Neural cell (in vitro differentiated cells): ENCODE measurements at regions not wholly inside any gene's neighbourhood (a gene's known extent, or its start where the extent isn't known, plus 50 kb on each side); places are given as distances from the start of the nearest gene placed in this dataset.
"Not testable (repeated sequence)": the region's sequence is repeated elsewhere in the genome, so short reads cannot be mapped to it uniquely, and the experiment has no call there.

Source experiments
- H2AFZ ChIP-seq: fragments of 200-600, 300-800 bp; sonication (generic), shearing (Covaris generic); 2 replicates; pipeline ENCODE4 v1.6.0; 2014; ENCODE audit warnings: low read depth, mild to moderate bottlenecking, antibody characterized with exemption, low read length, moderate library complexity
- H3F3A ChIP-seq: fragments of 200-600 bp; shearing (Covaris generic); 2 replicates; pipeline ENCODE4 v1.6.1; 2016; ENCODE audit warnings: mild to moderate bottlenecking, moderate library complexity, mixed read lengths, antibody characterized with exemption, low read length; ENCODE audit not compliant: insufficient read depth, poor library complexity, severe bottlenecking
- H3K27ac ChIP-seq: fragments of 200-600, 300-800 bp; sonication (generic), shearing (Covaris generic); 2 replicates; pipeline ENCODE4 v1.5.1; 2014; ENCODE audit warnings: mild to moderate bottlenecking, low read length, moderate library complexity
- H3K27me3 ChIP-seq: fragments of 300-800, 200-600 bp; sonication (generic), shearing (Covaris generic); 2 replicates; pipeline ENCODE4 v1.6.0; 2014; ENCODE audit warnings: mild to moderate bottlenecking, low read depth, low read length, moderate library complexity; ENCODE audit not compliant: insufficient read depth
- H3K36me3 ChIP-seq: fragments of 300-800, 200-600 bp; sonication (generic), shearing (Covaris generic); 2 replicates; pipeline ENCODE4 v1.5.1; 2014; ENCODE audit warnings: mild to moderate bottlenecking, antibody characterized with exemption, low read length, moderate library complexity; ENCODE audit not compliant: insufficient read depth
- H3K4me2 ChIP-seq: fragments of 300-800, 200-600 bp; sonication (generic), shearing (Covaris generic); 2 replicates; pipeline ENCODE4 v1.6.0; 2014; ENCODE audit warnings: mild to moderate bottlenecking, low read length
- H3K4me3 ChIP-seq: fragments of 300-800, 200-600 bp; sonication (generic), shearing (Covaris generic); 2 replicates; pipeline ENCODE4 v1.5.1; 2014; ENCODE audit warnings: mild to moderate bottlenecking, low read length, moderate library complexity
- H3K79me2 ChIP-seq: fragments of 200-600 bp; shearing (Covaris generic); replicated peaks from 2 replicates; pipeline ENCODE4 v1.6.0; 2014; ENCODE audit warnings: mild to moderate bottlenecking, low read length, moderate library complexity; ENCODE audit not compliant: insufficient read depth
- H3K9ac ChIP-seq: fragments of 300-800, 200-600 bp; sonication (generic), shearing (Covaris generic); 2 replicates; pipeline ENCODE4 v1.6.1; 2016; ENCODE audit warnings: mild to moderate bottlenecking, low read length, mixed read lengths
- H3K9me2 ChIP-seq: fragments of 200-600 bp; shearing (Covaris generic); 2 replicates; pipeline ENCODE4 v1.6.1; 2016; ENCODE audit warnings: mild to moderate bottlenecking, low read length, mixed read lengths; ENCODE audit not compliant: insufficient read depth
- H3K9me3 ChIP-seq: fragments of 200-600, 300-800 bp; sonication (generic), shearing (Covaris generic); 2 replicates; pipeline ENCODE4 v1.6.1; 2016; ENCODE audit warnings: mild to moderate bottlenecking, mixed run types, low read length, moderate library complexity, mixed read lengths
- H4K20me1 ChIP-seq: fragments of 200-600 bp; shearing (Covaris generic); 2 replicates; pipeline ENCODE4 v1.6.1; 2016; ENCODE audit warnings: mild to moderate bottlenecking, mixed run types; ENCODE audit not compliant: insufficient read depth

DNA sequence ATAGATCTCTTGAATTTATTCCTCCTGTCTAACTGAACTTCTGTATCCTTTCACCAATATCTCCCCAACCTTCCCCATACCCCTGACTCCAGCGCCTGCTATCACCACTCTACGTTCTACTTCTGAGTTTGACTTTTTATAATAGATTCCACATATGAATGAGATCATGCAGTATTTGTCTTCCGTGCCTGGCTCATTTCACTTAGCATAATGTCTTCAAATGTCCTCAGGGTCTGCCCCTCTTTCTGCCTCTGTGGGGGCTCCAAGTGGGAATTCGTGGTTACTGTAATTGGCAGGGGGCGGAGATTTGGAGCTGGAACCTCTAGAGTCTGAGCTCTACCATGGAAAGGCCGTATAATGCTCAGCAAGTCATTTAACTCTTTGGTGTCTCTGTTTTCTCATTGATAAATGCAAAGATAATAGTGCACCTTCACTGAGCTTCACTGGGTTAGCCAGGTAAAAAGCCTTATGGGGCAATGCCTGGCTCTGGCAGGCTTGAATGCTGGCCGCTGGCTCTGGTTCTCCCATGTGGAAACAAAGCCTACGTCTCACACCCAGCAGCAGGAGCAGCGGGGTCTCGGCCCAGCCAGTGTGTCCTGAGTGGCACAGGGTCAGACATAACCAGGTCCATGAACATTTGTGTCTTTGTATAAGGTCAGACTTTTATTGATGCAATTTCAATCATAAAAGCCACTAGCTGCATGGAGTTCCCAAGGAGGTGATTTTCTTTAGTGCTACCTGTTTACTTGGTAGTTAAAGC is 259.1 kb upstream of the PLGLB1 start:
- H3K79me2 ChIP-seq, H4K20me1 ChIP-seq, H3K27ac ChIP-seq, H3K4me2 ChIP-seq, H3K36me3 ChIP-seq, H2AFZ ChIP-seq, H3K27me3 ChIP-seq, H3F3A ChIP-seq, H3K9me3 ChIP-seq, H3K4me3 ChIP-seq, H3K9ac ChIP-seq, H3K9me2 ChIP-seq: not testable (repeated sequence)

DNA sequence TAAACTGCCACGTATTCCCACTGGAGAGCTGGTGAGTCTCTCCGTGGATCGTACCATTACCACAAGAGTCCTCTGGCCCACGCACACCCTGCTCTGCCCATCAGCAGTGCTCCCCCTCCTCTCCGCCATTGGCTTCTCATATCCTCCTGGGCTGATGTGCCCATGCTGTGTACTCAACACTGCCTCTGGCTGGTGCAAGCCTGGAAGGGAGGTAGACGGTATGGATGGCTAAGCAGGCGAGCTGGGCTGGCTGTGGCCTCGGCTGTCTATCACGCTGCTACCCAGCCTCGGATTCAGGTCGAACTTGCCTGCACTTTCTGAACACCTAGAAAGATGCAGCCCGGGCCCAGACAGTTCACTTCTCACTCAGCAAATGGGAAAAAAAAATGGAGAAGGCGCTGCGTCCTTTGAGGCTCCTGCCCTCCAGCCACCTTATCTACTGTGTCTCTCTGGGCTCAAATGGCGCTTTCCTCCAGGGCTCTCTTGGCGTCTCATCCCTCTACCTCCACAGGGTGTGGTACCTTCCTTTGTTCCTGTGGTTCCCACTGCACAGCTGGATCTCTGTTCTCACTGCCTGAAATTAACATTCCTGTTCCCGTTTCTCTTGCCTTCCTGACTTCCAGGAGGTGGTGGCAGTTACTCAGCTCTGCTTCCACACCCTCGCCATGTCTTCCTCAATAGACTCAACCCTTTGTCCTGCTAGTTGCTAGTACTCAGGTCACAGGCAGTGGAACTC is 262.3 kb upstream of the PLGLB1 start:
- H3K4me3 ChIP-seq, H3K9me2 ChIP-seq, H3K27ac ChIP-seq, H3K9ac ChIP-seq, H2AFZ ChIP-seq, H4K20me1 ChIP-seq, H3K4me2 ChIP-seq, H3K9me3 ChIP-seq, H3K27me3 ChIP-seq, H3F3A ChIP-seq, H3K36me3 ChIP-seq, H3K79me2 ChIP-seq: not testable (repeated sequence)

DNA sequence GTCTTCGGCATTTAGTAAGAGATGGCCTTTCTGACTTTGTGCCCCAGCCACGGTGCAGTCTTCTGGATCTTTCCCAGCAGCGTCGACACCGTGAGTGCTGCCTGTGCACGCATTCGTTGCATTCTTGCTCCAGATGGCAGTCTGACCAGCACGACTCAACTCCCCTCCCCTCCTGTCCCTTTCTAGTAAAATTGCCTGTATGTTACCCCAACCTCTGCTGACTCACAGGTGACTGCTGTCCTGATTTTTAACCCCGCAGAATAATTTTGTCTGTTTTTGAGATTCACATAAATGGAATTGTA is 262.8 kb upstream of the PLGLB1 start:
- not testable (repeated sequence) for H3K4me2 ChIP-seq, H3K36me3 ChIP-seq, H2AFZ ChIP-seq, H3F3A ChIP-seq, H3K4me3 ChIP-seq, H3K27ac ChIP-seq, H3K9ac ChIP-seq, H4K20me1 ChIP-seq, H3K9me3 ChIP-seq, H3K9me2 ChIP-seq, H3K79me2 ChIP-seq, H3K27me3 ChIP-seq

DNA sequence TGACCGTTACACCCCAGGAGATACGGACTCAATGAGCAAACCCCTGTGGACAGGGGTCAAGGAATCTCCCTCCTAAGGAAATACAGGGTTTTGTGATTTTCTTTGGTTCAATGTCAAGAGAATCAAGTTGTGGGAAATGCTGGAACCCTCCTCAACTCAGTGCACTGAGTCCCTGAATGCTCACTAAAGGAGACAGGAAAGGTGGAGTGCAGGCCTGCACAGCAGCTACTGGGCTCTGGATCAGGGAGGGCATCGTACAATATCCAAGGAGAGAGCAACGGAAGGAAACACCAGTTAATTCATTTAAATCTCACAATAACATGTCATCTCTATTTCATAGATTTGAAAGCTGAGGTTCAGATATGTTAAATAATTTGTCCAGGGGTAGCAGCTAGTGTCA is 263.5 kb upstream of the PLGLB1 start:
- not testable (repeated sequence) for H3F3A ChIP-seq, H3K4me3 ChIP-seq, H3K9ac ChIP-seq, H2AFZ ChIP-seq, H3K27ac ChIP-seq, H4K20me1 ChIP-seq, H3K9me2 ChIP-seq, H3K27me3 ChIP-seq, H3K79me2 ChIP-seq, H3K9me3 ChIP-seq, H3K36me3 ChIP-seq, H3K4me2 ChIP-seq

DNA sequence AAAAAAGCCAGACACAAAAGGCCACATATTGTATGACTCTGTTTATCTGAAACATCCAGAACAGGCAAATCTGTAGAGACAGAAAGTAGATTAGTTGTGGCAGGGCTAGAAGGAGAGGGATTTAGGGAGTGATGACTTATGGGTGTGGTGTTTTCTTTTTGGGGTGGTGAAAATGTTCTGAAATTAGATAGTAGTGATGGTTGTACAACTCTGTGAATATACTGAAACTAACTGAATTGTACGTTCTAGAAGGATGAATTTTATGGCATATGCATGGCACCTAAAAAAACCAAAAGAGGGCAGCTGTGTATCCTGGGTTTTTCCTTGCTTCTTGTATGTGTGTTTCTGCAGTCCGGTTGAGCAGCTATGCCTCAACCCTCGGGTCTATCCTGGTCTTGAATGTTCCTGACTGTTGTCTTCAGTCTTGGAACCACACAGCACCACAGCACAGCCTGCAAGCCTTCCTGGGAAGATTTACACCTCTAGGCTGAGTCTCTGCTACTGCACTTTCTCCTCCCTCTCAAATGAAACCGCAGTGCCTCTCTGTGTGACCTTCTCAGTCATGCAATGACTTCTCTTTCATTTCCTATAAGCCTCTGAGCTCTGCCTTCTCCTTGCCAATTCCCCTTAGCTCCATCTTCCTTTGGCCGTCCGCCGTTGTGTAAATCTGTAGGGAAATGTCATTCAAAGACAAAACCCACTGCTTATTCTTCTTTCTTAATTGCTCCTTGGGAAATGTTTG is 269.1 kb upstream of the PLGLB1 start:
- H3F3A ChIP-seq, H3K4me2 ChIP-seq, H3K4me3 ChIP-seq, H3K79me2 ChIP-seq, H3K9ac ChIP-seq, H3K9me2 ChIP-seq, H3K36me3 ChIP-seq, H3K27ac ChIP-seq, H3K9me3 ChIP-seq, H3K27me3 ChIP-seq, H2AFZ ChIP-seq, H4K20me1 ChIP-seq: not testable (repeated sequence)

DNA sequence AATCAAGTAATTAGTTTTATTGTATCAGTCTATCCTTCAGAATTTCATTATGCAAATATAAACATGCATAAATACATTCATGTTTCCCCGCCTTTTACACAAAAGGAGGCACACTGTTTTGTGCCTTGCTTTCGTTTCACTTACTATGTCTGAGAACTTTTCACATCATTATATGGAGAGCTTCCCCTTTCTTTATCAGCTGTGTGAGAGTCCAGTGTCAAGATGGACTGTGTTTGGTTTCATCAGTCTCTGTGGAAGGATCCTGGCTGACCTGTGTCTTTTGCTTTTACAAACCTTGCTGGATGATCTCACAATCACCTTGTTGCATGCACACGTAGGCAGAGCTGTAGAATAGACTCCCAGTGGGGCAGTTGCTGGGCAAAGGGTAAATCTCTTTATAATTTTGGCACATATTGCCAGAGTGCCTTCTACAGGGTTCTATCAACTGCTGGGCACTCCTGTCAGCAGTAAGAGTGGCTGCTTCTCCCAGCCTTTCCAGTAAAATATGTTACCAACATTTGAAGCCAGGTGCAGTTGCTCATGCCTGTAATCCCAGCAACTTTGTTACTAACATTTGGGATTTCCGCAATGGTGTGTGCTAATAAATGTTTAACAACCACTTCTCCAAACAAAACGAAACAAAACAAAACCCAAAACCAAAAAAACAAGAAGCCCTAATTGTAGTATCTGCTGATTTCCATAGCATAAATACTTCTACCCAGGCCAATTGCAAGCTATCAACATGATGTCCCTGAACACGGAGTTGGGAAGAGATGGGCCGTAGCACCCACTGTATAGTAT is 270.0 kb upstream of the PLGLB1 start:
- not testable (repeated sequence) for H2AFZ ChIP-seq, H3K27me3 ChIP-seq

GRCh38 chr2:87293931-87294594 is 272.4 kb upstream of the PLGLB1 start:
- H3K9ac ChIP-seq, H3K9me2 ChIP-seq, H3K27ac ChIP-seq: not testable (repeated sequence)

More for the DNA sequence above, 270.0 kb upstream of the PLGLB1 start:
- H3K79me2 ChIP-seq, H3F3A ChIP-seq, H4K20me1 ChIP-seq, H3K4me3 ChIP-seq, H3K9me3 ChIP-seq, H3K9ac ChIP-seq, H3K9me2 ChIP-seq, H3K27ac ChIP-seq, H3K4me2 ChIP-seq, H3K36me3 ChIP-seq: not testable (repeated sequence)

More at GRCh38 chr2:87293931-87294594, 272.4 kb upstream of the PLGLB1 start:
- H4K20me1 ChIP-seq, H3K27me3 ChIP-seq, H3K4me3 ChIP-seq, H3K9me3 ChIP-seq, H3K36me3 ChIP-seq, H2AFZ ChIP-seq, H3K4me2 ChIP-seq, H3F3A ChIP-seq, H3K79me2 ChIP-seq: not testable (repeated sequence)
